GM21825 (cell line): ENCODE measurements at regions not wholly inside any gene's neighbourhood (a gene's known extent, or its start where the extent isn't known, plus 50 kb on each side); places are given as distances from the start of the nearest gene placed in this dataset.
A peak's percentile ranks its signal among the peaks of the same experiment; 100 is the strongest.
"Not testable (repeated sequence)": the region's sequence is repeated elsewhere in the genome, so short reads cannot be mapped to it uniquely, and the experiment has no call there.

Experiments
- ATAC-seq: cut with Tn5 transposase; IDR thresholded peaks from one replicate; pipeline ENCODE4 v1.9.1; 2021; ENCODE audit warnings: mild to moderate bottlenecking, moderate library complexity; ENCODE audit not compliant: unreplicated experiment

DNA sequence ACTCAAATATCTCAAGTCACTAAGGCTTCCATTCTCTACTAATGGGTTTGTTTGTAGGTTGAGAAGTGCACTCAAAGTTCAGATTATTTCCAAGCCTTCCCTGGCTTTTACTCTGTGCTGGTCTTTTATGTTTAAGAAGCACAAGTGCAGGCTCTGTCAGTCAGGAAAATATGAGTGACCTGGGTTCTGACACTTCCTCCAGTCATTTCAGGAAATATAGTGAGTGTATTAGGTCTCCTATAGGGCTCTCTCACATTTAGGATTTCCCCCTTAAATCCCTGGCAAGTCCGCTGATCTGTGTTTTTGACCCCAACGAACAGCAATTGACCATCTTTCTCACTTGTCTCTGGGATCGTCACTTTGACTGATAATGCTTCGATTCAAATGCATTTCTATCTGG lies 210.2 kb downstream of the ARPP21 start:
- no peak for ATAC-seq

DNA sequence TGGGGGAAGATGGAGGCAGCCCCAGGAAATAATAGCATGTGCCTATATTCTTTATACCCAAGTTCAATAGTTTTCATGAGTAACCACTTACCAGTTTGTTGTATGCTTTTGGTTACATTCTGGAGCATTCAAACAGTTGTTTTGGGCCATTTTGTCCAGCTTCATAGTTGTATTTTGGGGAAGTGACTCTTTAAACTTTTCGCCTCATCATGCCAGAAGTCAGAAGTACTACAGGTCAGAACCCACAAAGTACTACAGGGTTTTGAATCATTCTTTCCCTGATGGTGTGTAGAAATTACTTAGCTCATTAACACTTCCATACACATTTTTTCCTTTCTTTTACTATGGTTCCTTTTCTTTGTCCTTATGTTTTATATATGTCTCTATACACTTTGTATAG lies 210.6 kb downstream of the ARPP21 start:
- ATAC-seq: no peak

DNA sequence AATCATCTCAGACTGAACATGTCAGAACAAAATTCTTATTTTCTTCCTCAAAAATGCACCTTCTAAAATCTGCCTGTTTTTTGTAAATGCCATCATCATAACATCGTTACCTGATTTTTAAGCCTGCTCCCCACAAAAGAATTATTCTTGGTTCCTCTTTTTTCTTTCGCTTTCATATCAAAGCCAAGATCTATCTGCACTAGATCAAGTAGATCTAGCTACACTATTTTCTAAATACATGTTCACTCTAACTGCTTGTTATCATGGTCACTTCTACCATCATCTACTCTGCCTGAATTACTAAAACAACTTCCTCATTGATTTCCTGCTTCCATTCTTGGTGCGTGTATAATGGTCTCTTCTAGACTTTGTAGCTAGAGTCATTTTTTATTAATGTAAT lies 217.7 kb downstream of the ARPP21 start:
- ATAC-seq: peak; percentile 55

DNA sequence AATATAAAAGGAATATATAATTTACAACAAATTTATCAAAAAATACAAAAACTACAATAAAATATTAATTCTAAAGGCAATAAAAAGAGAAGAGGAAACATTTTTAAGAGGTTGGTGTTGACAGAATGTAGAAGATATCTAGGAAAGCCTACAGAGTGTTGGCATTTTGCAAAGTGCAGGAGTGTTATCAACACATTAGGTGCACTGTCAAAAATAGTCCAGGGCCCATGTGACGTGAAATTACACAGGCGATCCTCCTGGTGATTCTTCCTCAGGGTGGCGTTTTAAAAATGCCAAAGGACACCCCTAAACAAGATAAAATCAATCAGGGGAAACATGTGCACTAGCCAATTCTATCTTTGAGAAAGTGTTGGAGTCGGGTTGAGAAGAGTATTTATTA lies 222.7 kb downstream of the ARPP21 start:
- no peak for ATAC-seq

DNA sequence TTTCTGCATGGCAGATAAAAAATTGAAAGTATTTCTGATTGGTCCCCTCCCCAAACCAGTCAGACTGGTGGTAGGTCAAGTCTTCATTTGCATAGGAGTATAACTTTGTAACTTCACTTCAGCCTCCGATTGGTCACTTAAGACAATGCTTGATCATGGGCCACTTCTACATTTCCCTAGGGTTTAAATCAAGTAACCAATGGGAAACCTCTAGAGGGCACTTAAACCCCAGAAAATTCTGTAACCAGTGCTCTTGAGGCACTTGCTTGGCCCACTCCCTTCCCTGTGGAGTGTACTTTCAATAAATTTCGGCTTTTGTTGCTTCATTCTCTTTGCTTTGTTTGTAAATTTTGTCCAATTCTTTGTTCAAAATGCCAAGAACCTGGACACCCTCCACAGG lies 225.5 kb downstream of the ARPP21 start:
- ATAC-seq: no peak

DNA sequence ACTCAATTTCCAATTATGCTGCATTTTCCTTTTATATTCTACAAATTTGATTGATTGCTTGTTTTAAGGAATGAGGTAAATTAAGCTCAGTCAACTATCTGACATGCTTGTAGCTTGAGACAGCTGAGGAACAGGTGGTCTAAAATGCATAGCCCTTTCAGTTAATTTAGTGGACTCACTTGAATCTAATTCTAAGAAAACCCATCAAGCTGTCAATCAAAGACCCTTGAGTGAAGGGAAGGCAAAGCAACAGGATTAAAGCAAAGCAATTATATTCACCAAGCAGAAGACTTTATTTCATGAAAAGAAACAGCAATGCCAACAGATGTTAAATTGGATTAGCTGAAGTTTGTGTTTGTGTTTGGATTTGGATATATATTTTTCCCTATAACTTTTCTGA lies 228.5 kb downstream of the ARPP21 start:
- no peak for ATAC-seq

DNA sequence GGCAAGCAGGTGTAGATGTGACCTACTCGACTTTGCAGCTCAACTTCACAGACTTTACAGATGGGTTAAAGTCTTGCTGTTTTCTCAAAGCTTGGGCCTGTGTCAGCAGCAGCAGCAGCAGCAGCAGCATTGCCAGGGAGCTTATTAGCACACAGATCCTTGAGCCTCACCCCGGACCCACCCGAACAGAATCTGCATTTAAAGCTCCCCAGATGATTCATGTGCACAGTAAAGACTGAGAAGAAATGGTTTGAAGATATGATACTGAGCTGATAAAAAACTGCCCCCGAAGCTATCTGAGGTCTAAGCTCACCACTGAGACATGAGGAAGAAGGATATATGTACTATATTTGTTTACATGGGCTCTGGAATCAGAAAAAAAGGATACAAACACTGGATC lies 231.7 kb downstream of the ARPP21 start:
- no peak for ATAC-seq

DNA sequence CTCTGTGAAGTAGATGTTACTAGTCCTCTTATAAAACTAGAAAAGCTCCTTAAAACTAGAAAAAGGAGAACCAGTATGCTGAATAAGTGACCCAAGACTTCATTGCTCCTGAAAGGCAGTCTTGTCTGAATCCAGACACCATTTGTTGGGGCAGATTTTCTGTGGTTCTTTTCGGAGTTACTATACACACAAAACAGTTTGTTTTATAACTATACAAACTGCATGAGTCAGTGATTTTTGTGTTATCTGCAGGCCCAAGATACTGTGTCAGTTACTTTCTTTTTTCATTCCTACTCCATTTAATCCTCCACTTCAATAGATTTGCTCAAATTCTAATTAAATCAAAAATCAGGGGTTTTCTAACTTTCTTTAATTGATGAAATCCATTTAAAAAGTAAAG lies 244.6 kb downstream of the ARPP21 start:
- ATAC-seq: no peak

DNA sequence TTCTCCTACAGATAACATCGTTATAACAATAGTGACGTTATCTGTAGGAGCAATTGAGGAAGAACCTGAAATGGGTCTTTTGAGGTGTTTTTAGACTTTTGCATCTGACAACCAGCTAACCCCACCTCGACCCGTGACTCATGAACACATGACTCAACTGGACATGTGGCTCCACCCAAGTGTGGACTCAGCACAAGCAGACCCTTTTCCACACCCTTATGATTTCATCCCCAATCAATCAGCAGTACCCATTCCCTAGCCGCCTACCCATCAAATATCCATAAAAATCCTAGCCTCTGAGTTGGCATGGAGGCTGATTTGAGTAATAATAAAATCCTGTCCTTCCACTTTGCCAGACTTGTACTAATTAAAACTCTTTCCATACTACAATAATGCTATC lies 255.4 kb downstream of the ARPP21 start:
- no peak for ATAC-seq

DNA sequence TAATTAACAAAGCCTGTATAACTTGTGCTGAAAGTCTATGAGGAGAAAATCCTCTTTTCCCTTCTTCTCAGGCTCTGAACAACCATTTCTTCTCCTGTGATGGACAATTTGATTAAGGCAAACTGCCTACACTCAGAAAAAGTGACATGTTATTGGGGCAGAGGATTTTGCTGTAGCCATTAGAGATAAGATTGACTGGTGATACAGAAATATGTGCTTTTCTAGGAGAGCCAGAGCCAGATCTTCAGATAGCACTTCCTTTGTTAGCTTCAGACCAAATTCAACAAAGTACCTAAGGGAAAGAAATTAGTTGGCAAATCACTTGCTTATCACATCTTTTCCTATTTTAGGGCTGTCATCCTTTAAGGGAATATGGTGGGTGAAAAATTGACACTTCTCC lies 259.9 kb downstream of the ARPP21 start:
- ATAC-seq: no peak

DNA sequence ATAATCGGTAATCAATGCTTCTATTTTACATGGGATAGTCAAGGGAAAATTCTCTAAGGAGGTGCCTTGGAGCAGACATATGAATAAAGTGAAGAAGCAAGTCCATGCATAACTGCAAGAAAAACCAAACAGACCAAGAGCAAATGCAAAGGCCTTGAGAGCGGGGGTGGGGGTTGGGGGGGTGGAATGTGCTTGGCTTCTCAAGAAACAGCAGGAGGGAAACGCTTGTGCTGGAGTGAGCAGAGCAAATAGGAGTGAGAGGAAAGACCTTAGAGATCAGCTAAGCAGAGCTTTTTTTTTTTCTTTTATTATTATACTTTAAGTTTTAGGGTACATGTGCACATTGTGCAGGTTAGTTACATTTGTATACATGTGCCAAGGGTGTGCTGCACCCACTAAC lies 260.8 kb downstream of the ARPP21 start:
- no peak for ATAC-seq

DNA sequence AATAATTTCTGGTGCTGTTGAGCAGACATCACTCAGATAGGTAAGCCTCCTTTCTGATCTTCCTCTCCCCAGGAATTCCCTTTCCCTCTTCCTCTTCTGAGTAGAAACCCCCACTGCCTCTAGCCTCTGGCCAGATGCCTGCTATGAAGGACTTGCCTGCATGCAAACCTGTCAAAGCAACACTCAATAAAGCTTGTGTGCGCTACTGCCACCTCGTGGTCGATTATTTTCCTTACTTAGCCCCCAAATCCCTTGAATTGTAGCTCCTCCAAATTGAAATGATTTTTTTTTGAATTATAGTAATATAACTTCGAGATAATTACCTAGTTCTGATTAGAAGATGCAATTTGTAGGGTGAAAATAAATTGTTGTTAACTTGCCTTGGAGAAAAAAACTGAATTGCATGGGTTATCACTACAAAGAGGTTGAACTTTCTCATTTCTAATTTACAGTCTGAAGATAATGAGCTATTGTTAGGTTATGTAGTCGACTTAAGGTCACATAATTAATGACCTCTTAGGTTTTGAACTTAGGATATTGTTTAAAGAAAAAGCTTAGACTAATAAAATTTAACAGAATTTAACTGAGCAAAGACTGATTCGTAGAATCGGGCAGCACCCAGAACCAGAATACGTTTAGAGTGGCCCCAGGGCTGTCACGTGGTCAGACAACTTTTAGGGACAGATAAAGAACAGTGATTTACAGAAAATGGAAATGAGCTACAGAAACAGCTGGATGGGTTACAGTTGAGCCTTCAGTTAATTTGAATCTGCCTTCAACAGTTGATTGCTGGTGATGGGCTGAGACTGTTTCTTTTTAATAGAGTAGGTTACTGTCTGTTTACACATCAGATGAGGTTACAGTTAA lies 269.3 kb downstream of the ARPP21 start:
- peak; percentile 72 for ATAC-seq

DNA sequence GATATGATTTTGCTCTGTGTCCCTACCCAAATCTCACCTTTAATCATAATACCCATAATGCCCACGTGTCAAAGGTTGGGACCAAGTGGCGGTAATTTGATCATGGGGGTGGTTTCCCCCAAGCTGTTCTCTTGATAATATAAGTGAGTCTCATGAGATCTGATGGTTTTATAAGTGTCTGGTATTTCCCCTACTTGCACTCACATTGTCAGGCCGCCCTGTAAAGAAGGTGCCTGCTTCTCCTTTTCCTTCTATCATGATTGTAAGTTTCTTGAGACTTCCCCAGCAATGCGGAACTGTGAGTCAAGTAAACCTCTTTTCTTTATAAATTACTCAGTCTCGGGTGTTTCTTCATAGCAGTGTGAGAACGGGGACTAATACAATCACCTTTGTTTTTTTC lies 279.8 kb downstream of the ARPP21 start:
- ATAC-seq: no peak

DNA sequence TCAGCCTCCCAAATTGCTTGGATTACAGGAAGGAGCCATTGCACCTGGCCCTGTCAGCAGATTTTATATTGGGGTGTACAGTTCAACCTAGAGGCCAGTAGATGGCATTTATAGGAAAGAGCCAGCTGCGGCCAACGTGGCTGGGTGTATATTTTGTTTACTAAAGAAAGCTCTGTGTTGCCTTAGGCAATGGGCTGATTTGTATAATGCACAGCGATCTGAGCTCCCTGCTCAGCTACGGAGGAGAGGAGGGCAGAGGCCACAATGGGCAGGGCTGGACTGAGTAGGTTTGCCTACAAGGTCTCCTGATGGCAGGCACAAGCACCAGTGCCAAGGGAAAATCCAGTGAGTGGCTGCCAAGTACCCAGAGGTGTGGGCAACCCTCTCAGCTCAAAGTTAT lies 282.4 kb downstream of the ARPP21 start:
- ATAC-seq: no peak

DNA sequence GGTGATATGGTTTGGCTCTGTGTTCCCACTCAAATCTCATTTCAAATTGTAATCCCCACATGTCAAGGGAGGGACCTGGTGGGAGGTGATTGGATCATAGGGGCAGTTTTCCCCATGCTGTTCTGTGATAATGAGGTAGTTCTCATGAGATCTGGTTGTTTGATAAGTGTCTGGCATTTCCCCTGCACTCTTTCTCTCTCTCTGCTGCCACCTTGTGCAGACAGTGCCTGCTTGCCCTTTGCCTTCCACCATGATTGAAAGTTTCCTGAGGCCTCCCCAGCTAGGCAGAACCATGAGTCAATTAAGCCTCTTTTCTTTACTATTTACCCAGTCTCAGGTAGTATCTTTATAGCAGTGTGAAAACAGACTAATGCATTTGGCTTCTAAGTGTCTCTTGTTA lies 284.7 kb downstream of the ARPP21 start:
- not testable (repeated sequence) for ATAC-seq

DNA sequence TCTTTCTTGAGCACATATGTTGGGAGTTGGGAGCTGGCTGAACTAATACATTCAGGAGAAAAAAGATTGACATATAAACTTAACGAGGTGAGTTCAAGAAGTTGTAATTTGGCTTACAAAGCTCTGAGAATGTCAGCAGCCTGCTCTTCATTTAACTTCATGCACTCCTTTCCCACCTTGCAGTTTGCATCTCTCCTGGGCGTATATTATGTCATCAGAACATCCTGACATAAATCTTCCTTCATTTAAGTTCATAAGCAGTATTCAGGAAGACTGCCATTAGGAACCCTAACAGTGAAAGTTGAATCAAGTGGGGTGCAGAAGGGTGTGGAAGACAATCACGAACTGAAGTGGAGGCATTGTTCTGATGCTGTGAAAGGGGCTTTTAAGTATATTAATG lies 288.1 kb downstream of the ARPP21 start:
- no peak for ATAC-seq

DNA sequence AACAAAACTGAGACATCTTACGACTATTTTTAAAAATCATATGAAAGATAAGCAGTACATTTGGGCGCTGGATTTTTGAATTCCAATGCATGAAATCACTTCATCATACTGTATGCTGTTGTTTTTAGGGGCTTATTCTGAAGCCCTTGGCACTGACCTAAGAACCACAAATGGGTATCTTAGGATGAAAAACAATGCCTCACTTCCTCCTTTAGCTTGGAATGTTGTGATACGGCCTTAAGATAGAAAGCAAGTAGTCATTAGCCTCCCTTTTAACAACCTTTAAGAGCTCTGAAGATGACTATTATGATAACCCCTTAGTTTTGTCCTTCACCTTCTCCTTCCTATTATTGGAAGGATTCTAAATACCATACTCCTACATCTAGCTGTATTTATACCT lies 289.8 kb downstream of the ARPP21 start:
- ATAC-seq: no peak

DNA sequence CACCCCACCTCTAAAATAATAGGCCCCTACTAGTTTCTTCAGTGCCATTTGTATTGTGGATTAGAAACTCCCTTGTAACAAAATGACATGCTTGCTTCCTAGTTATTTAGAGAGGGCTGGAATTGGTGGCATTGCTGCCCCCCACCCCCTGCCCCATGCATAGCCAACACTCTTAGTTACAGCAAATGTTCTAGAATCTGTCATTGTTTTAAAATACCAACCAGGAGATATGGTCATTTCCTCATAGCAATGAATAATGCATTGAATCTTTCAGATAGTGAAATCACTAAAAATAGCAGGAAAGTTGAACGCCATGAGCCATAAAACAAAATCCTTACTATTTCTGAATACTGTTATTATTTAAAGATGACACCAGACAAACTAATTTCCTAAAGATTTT lies 292.5 kb downstream of the ARPP21 start:
- no peak for ATAC-seq

DNA sequence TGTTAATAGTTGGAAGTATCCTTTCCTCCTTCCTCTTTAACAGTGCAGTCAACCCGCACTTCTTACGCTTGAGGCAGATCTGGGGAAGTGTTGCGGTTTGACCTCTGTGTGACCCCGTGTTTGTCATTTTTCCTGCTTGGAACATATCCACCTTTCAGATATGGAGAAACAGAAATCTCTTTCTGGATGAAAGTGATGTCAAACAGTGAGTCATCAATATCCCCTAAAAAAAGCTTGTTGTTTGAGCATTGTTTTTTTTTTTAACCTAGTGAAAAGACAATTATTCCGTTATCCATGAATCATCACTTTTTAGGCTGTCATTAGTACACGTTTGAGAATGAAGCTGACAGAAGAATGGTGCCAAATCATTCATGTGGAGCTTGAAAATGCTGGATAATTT lies 293.7 kb downstream of the ARPP21 start:
- no peak for ATAC-seq

DNA sequence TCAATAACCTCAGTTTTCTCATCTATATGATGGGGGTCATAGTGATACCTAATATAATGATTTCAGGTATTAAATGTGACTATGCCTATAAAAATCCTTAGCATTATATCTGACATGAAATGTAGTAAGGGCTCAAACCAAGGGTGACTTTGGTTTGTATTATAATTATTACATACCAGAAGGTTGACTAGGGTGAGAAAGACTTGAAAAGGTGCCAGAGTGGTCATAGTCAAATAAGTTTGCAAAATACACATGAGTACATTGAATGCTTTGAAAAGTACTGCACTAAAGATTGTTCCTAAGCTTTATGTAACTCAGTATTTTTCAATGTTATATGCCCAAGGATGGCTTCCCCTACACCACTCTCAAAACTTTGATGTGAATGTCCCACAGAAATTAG lies 297.2 kb downstream of the ARPP21 start:
- no peak for ATAC-seq

DNA sequence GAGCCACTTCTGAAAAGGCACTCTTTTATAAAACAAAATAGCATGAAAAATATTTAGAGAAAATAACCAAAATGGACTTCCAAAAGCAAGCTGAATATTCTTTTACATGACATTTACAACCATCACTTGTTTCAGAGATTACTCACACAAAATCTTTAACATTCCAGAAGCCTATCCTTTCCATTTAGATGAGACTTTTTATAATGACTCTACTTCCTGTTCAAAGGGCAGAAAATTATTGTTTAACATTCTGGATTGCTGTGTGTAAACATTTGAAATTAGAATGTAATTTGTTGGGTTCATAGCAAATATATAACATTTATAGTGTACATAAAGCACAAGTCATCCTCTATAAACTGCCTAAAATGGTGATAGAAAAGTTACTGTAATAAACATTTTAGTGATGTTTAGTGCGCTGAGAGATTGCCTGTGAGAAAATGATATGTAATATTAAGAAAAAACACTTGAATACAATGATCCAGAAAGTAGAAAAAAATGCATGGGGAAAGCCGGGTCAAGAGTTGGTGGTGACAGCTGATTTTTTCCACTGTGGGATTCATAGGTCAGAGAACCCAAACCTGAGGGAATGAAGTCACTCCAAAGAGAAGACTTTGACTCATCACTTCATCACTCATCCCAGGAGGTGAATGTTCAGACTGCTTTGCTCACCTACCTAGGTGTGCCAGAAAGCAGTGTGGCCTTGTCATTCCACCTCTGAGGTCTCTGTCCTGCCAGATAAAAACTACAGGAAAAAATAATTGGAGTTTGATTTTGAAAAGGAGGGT lies 305.8 kb downstream of the ARPP21 start:
- no peak for ATAC-seq

DNA sequence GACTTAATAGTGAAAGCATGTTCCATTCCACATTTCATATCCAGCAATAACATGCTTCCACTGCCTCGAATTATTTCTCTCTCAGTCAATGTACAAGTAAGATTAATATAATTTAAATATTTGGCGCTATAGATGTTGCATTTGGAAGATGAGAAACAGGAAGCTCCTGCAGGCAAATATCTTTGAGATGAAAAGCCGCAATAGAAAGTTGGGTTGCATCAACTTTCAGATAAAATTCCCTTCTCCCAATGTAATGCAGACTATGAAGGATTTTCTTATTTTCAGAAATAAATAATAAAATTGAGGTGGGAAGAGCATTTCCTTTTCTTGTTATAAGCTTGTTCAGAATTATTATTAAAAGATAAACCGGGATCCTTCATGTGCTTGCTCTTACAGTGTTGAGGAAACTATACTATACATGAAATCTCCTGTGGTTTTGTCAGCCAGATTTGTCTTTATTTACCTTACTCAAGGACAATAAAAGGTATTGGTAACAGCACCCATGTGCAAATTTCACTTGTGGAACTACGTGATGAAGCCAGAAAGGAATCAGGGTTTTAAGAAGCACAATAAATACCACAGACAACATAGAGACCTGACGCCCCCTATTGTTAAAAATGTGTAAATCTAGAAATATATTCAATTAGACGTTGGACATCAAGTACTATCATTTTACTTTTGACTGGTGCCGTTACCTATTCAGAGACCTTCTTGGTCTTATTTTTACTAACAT lies 307.0 kb downstream of the ARPP21 start:
- no peak for ATAC-seq
